ENCODE measurements at regions not wholly inside any gene's neighbourhood (a gene's known extent, or its start where the extent isn't known, plus 50 kb on each side); places are given as distances from the start of the nearest gene placed in this dataset.
"Not testable (repeated sequence)": the region's sequence is repeated elsewhere in the genome, so short reads cannot be mapped to it uniquely, and the experiment has no call there.

- TF ChIP-seq CTCF (IDR thresholded peaks at IDR 0.05; ENCODE audit: extremely low read depth, missing control alignments) = no peak
- no peak for DNase-seq (ENCODE audit: low spot score)
Observed at GRCh38 chr6:103101267-103101666, 1707.8 kb downstream of the GRIK2 start.

GRCh38 chr6:103092414-103092813 lies 1698.9 kb downstream of the GRIK2 start:
- DNase-seq (ENCODE audit: low spot score) = not testable (repeated sequence)

DNA sequence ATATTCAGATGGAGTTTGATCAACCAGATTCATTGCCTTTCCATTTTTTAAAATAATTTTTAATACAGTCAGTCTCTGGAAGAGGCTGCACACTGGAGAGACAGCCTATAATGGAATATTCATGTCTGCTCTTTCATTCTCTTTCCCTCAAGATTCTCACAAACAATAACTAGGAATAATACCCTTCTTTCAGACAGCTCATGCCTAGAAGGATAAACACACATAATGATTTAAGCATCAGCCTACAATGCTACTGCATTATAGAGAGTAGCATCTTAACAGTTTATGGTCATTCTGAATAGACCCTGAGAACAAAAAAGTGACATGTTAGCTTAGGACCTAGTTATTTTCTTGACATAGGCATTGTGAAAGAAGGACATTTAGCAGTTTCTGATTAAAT lies 1692.3 kb downstream of the GRIK2 start:
- no peak for DNase-seq (ENCODE audit: low spot score)
- no peak for TF ChIP-seq CTCF (IDR thresholded peaks at IDR 0.05; ENCODE audit: extremely low read depth, missing control alignments)

DNA sequence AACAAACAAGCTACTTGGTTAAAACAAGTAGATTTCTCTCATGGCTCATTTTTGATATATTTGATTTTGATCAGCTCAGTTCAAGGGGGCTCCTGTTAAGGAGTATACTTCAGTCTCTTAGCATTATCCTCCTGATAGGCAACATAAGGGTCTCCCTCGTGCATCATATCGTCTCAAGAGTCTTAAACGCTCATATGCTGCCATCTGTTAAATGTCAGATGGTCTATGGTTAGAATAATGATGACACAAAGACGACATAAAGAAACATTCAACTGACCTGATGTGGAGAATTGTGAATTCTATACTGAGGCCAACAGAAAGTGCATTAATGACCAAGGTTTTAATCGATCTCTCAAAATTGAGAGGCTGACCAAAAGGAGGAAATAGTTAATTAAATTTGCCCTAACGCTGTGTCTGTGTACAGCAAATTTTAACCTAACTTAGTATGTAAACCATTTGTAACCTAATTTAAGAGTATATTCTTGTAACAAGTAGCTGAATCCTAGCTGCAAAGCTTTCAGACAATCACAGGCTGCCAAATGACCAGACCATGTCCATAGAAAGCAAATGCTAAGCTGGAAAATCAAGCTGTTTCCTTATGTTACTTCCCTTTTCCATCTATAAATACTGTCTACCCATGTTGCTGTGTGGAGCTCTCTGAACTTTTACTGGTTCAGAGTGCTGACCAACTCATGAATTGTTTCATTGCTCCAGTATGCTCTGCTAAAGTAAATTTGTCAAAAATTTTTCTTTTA lies 1688.5 kb downstream of the GRIK2 start:
- DNase-seq (ENCODE audit: low spot score) = no peak
- no peak for TF ChIP-seq CTCF (IDR thresholded peaks at IDR 0.05; ENCODE audit: extremely low read depth, missing control alignments)

- no peak for TF ChIP-seq CTCF (IDR thresholded peaks at IDR 0.05; ENCODE audit: extremely low read depth, missing control alignments)
- no peak for DNase-seq (ENCODE audit: low spot score)
Observed at GRCh38 chr6:103081126-103081525, 1687.6 kb downstream of the GRIK2 start.

- no peak for DNase-seq (ENCODE audit: low spot score)
- TF ChIP-seq CTCF (IDR thresholded peaks at IDR 0.05; ENCODE audit: extremely low read depth, missing control alignments) = no peak
Observed at GRCh38 chr6:103080497-103080896, 1687.0 kb downstream of the GRIK2 start.

GRCh38 chr6:103079867-103080266 lies 1686.4 kb downstream of the GRIK2 start:
- no peak for TF ChIP-seq CTCF (IDR thresholded peaks at IDR 0.05; ENCODE audit: extremely low read depth, missing control alignments)
- no peak for DNase-seq (ENCODE audit: low spot score)

DNA sequence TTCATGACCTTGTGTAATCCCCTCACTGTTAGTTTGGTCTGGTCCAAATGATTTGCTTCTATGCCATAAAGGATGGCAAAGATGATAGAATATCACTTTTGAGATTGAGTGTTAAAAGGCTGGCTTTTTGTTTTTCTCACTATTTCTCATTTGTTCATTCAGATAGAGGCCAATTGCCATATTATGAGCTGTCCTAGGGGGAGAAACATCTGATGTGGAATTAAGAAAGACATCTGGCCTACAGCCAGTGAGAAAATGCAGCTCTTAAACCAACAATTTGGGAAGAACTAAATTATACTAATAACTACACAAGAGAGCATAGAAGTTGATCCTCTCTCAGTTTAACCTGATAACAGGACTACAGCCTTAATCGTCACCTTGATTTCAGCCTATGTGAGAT lies 1668.6 kb downstream of the GRIK2 start:
- no peak for DNase-seq (ENCODE audit: low spot score)
- TF ChIP-seq CTCF (IDR thresholded peaks at IDR 0.05; ENCODE audit: extremely low read depth, missing control alignments) = no peak
